Posterior vena cava (tissue), 2 donors: ENCODE measurements at regions not wholly inside any gene's neighbourhood (a gene's known extent, or its start where the extent isn't known, plus 50 kb on each side); places are given as distances from the start of the nearest gene placed in this dataset.
"Not testable (repeated sequence)": the region's sequence is repeated elsewhere in the genome, so short reads cannot be mapped to it uniquely, and the experiment has no call there.

Experiments
- DNase-seq: peaks from one replicate; pipeline ENCODE4 v3.0.0-alpha.2; 2020; ENCODE audit warnings: low spot score
- intact Hi-C, 2 donors: fragments of 100-400 bp; cut with DNase I; formaldehyde crosslinking; loops; one replicate each; pipeline versions ENCODE4 v1.14.1 to v1.14.2; 2022 to 2023
- donor health status: DM: yes; HTN: yes; CAD: no.
- donor health status: DM: yes; HTN: yes; CAD: no.

GRCh38 chr14:105617805-105618204 is 91.4 kb downstream of the TMEM121 start:
- intact Hi-C loops = loop anchor here in 1 of 2 donors (5.0 kb wide), 1 partner anchor 144 kb away; no protein-coding TSS in a partner anchor

GRCh38 chr14:105619324-105619723 is 92.9 kb downstream of the TMEM121 start:
- DNase-seq = not testable (repeated sequence)
- intact Hi-C loops = loop anchor here in 1 of 2 donors (5.0 kb wide), 1 partner anchor 143 kb away; no protein-coding TSS in a partner anchor

More at GRCh38 chr14:105617805-105618204, 91.4 kb downstream of the TMEM121 start:
- not testable (repeated sequence) for DNase-seq

- intact Hi-C loops, DNase-seq: not testable (repeated sequence)
These were observed 93.9 kb downstream of the TMEM121 start for GRCh38 chr14:105620178-105620864.

- DNase-seq, intact Hi-C loops: not testable (repeated sequence)
These were observed 94.6 kb downstream of the TMEM121 start for GRCh38 chr14:105620865-105621471.

GRCh38 chr14:105621479-105622328 is 95.3 kb downstream of the TMEM121 start:
- intact Hi-C loops, DNase-seq: not testable (repeated sequence)

GRCh38 chr14:105622329-105622955 is 96.1 kb downstream of the TMEM121 start:
- no peak for DNase-seq
- intact Hi-C loops = no loop called here

GRCh38 chr14:105623178-105623577 is 96.8 kb downstream of the TMEM121 start:
- intact Hi-C loops = not testable (repeated sequence)
- DNase-seq = peak; percentile 80

GRCh38 chr14:105624346-105624745 is 98.0 kb downstream of the TMEM121 start:
- intact Hi-C loops = not testable (repeated sequence)
- peak; percentile 66 for DNase-seq

- intact Hi-C loops = not testable (repeated sequence)
- DNase-seq = peak; percentile 79
These were observed 98.5 kb downstream of the TMEM121 start for GRCh38 chr14:105624749-105625434.

- DNase-seq, intact Hi-C loops: not testable (repeated sequence)
These were observed 99.1 kb downstream of the TMEM121 start for GRCh38 chr14:105625448-105625847.

GRCh38 chr14:105626111-105626510 is 99.7 kb downstream of the TMEM121 start:
- DNase-seq = peak; percentile 73
- intact Hi-C loops = not testable (repeated sequence)

GRCh38 chr14:105626651-105627050 is 100.3 kb downstream of the TMEM121 start:
- intact Hi-C loops, DNase-seq: not testable (repeated sequence)

- intact Hi-C loops = not testable (repeated sequence)
- peak; percentile 50 for DNase-seq
These were observed 100.9 kb downstream of the TMEM121 start for GRCh38 chr14:105627287-105627686.

GRCh38 chr14:105627701-105628100 is 101.3 kb downstream of the TMEM121 start:
- intact Hi-C loops = no loop called here
- peak; percentile 50 for DNase-seq

GRCh38 chr14:105628126-105628525 is 101.7 kb downstream of the TMEM121 start:
- intact Hi-C loops = not testable (repeated sequence)
- DNase-seq = peak; percentile 62

- DNase-seq = peak; percentile 61
- intact Hi-C loops = not testable (repeated sequence)
These were observed 102.2 kb downstream of the TMEM121 start for GRCh38 chr14:105628531-105629067.

- intact Hi-C loops, DNase-seq: not testable (repeated sequence)
These were observed 102.9 kb downstream of the TMEM121 start for GRCh38 chr14:105629091-105629885.

GRCh38 chr14:105629886-105630215 is 103.5 kb downstream of the TMEM121 start:
- DNase-seq = no peak
- intact Hi-C loops = no loop called here
